ENCODE measurements at regions not wholly inside any gene's neighbourhood (a gene's known extent, or its start where the extent isn't known, plus 50 kb on each side); places are given as distances from the start of the nearest gene placed in this dataset.

DNA sequence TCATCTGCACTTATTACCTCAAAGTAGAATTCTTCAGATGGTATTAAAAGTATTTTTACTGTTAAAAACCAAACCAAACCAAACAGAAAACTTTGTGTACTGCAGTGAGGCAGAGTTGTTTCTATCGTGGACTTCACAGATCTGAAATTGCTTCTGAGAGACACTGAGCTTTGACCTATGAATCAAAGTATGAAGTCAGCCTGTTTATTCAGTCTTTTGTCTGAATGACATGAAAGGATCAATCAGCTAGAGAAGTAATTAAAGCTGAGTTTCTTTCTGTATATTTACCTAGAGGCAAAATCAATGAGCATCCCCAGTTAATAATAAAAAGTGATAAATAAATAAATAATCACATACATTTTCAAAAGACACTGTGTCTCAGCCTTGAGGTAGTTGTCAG lies 2121.0 kb downstream of the PCDH7 start (continued):
- TF ChIP-seq BCL3 (IDR thresholded peaks at IDR 0.05), result no peak

DNA sequence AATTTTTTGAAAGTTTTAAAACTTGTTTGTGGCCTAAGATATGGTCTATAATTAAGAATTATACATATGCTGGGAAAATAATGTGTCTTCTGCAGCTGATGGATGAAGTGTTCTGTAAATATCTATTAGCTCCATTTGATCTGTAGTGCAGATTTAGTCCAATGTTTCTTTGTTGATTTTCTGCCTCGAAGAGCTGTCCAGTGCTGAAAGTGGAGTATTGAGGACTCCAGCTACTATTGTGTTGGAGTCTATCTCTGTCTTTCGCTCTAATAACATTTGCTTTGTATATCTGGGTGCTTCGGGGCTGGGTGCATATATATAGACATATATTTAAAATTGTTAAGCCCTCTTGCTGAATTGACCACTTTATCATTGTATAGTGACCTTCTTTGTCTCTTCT lies 2127.3 kb downstream of the PCDH7 start:
- no peak for DNase-seq (ENCODE audit: low read depth in 1 of 2, low spot score in 1 of 2)
- no peak for FAIRE-seq
- 2% methylated on average over 3 of the region's 3 CpGs for WGBS (ENCODE audit: missing lambda C conversion rate)
- Histone ChIP-seq H3K4me1 (no peaks in the 10 kb centered on the region), H3K9me3 (no peaks in the 10 kb centered on the region), H3K4me3 (no peak overlapping the region), H3K4me2 (no peak overlapping the region), H3K27ac (no peak overlapping the region)
- ATAC-seq, result no peak
- POLR2A ChIA-PET, result no interaction called here
- TF ChIP-seq REST (IDR thresholded peaks at IDR 0.05), result peak; percentile 73
- no peak for TF ChIP-seq MAFK (IDR thresholded peaks at IDR 0.05; ENCODE audit: partially characterized antibody)
- TF ChIP-seq RNF2 (IDR thresholded peaks at IDR 0.05; ENCODE audit: borderline replicate concordance, low read depth), result no peak
- CTCF ChIA-PET, result no interaction called here

GRCh38 chr4:32855622-32856021 lies 2135.5 kb downstream of the PCDH7 start:
- FAIRE-seq (no peak), ATAC-seq (no peak), DNase-seq (ENCODE audit: low read depth in 1 of 2, low spot score in 1 of 2) (no peak)
- H3K9me3 ChIP-seq, result no peaks in the 10 kb centered on the region
- no peak for TF ChIP-seq CHD4 (IDR thresholded peaks at IDR 0.05; ENCODE audit: borderline replicate concordance)
- peak; percentile 21 for TF ChIP-seq MAFK (IDR thresholded peaks at IDR 0.05; ENCODE audit: partially characterized antibody)
- H3K4me2 ChIP-seq, result no peak overlapping the region
- no peaks in the 10 kb centered on the region for H3K4me1 ChIP-seq
- CTCF ChIA-PET, result no interaction called here
- no peak overlapping the region for H3K27ac ChIP-seq
- POLR2A ChIA-PET, result no interaction called here
- H3K4me3 ChIP-seq, result no peak overlapping the region
- WGBS (ENCODE audit: missing lambda C conversion rate), result 25% methylated on average over 2 of the region's 2 CpGs

DNA sequence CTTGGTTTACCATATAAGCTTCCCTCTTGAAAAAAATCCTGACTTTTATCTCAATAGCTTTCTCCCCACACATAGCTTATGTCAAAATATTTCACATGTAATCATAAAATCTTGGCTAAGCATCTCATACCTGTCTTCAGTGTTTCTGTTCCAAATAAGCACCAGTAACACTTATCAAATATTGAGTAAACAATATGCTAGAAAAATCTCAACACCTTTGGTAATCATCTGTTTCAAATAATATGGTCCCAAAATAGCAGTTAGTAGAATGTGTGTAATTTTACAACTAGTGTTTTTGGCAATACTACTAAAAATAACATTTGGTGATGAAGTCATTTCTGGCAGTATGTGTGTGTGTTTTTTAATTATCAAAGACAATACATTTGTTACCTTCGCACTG lies 2138.2 kb downstream of the PCDH7 start:
- no peak for TF ChIP-seq RAD21 (conservative IDR thresholded peaks at IDR 0.05 in 1 of 2, IDR thresholded peaks at IDR 0.05 in 1 of 2)
- no peak for TF ChIP-seq MYC (IDR thresholded peaks at IDR 0.05; ENCODE audit: borderline replicate concordance, low read length)
- no peak for TF ChIP-seq FOSL2 (IDR thresholded peaks at IDR 0.05)
- TF ChIP-seq FOSL2 (CRISPR knock-in tag; IDR thresholded peaks at IDR 0.05), result no peak
- TF ChIP-seq HDAC2 (IDR thresholded peaks at IDR 0.05), result no peak
- TF ChIP-seq, protein P1, sequence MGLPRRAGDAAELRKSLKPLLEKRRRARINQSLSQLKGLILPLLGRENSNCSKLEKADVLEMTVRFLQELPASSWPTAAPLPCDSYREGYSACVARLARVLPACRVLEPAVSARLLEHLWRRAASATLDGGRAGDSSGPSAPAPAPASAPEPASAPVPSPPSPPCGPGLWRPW (IDR thresholded peaks at IDR 0.05), result no peak
- TF ChIP-seq ZFP36 (IDR thresholded peaks at IDR 0.05; ENCODE audit: borderline replicate concordance, partially characterized antibody), result no peak
- no peak for TF ChIP-seq BHLHE40 (IDR thresholded peaks at IDR 0.05; ENCODE audit: low read depth, low read length)
- TF ChIP-seq EHMT2 (IDR thresholded peaks at IDR 0.05; ENCODE audit: low read depth), result no peak
- no peak for TF ChIP-seq RARB (CRISPR knock-in tag; IDR thresholded peaks at IDR 0.05)
- no peak for TF ChIP-seq EHF (CRISPR knock-in tag; IDR thresholded peaks at IDR 0.05)
- no peak for TF ChIP-seq PHF8 (IDR thresholded peaks at IDR 0.05; ENCODE audit: borderline replicate concordance, low read depth)
- TF ChIP-seq CEBPB (IDR thresholded peaks at IDR 0.05), result no peak
- TF ChIP-seq KDM5A (IDR thresholded peaks at IDR 0.05), result no peak
- TF ChIP-seq HOXA7 (CRISPR knock-in tag; IDR thresholded peaks at IDR 0.05), result no peak
- TF ChIP-seq PBX3 (IDR thresholded peaks at IDR 0.05), result no peak
- no peak for TF ChIP-seq SREBF2 (IDR thresholded peaks at IDR 0.05)
- no peak for TF ChIP-seq KDM1A (IDR thresholded peaks at IDR 0.05; ENCODE audit: low read depth)
- TF ChIP-seq GATA3 (IDR thresholded peaks at IDR 0.05; ENCODE audit: borderline replicate concordance), result no peak
- ChIA-PET CTCF (no interaction called here), POLR2A (no interaction called here)
- no peak for ATAC-seq
- Histone ChIP-seq H3K27ac (no peak overlapping the region), H3K9me3 (no peaks in the 10 kb centered on the region), H3K4me2 (no peak overlapping the region), H3K4me1 (no peaks in the 10 kb centered on the region), H3K4me3 (no peak overlapping the region)
- WGBS (ENCODE audit: missing lambda C conversion rate), result 14% methylated on average over 1 of the region's 1 CpG
- DNase-seq (ENCODE audit: low read depth in 1 of 2, low spot score in 1 of 2), result no peak
- no peak for FAIRE-seq
